ENCODE measurements at regions not wholly inside any gene's neighbourhood (a gene's known extent, or its start where the extent isn't known, plus 50 kb on each side); places are given as distances from the start of the nearest gene placed in this dataset.
A peak's percentile ranks its signal among the peaks of the same experiment; 100 is the strongest.

GRCh38 chr1:56045477-56045876, 533.9 kb downstream of the PLPP3 start:
- no peaks in the 10 kb centered on the region for H3K27me3 ChIP-seq (replicated peaks in 1 of 2; ENCODE audit: control insufficient read depth in 2 of 2, insufficient read depth in 2 of 2, low read length in 1 of 2)
- peaks cover 8% of the 10 kb centered on the region for H3K4me1 ChIP-seq (ENCODE audit: control insufficient read depth, insufficient read depth, low read length)
- H3K9me3 ChIP-seq (replicated peaks; ENCODE audit: control insufficient read depth, insufficient read depth, low read length) = no peaks in the 10 kb centered on the region; the same call in 2 of the 3 replicates
- POLR2A ChIA-PET = interaction anchor here (1.1 kb wide), 1 partner anchor 26 kb away, joined by 3 read pairs; no protein-coding TSS in a partner anchor
- H3K4me2 ChIP-seq (ENCODE audit: control insufficient read depth, insufficient read depth) = 0 out of 2 replicates have a peak overlapping the region, but pooled peaks have one; percentile 7
- ATAC-seq = peak; percentile 93
- CTCF ChIA-PET = interaction anchor here (0.9 to 1.8 kb wide), 6 partner anchors 12 to 539 kb away, joined by 3 to 4 read pairs (median 4); no protein-coding TSS in a partner anchor
- in situ Hi-C loops (cut with MboI) = no loop called here
- no peaks in the 10 kb centered on the region for H3K36me3 ChIP-seq (ENCODE audit: control insufficient read depth in 2 of 2, insufficient read depth in 2 of 2, low read length in 1 of 2)
- no peak overlapping the region for H3K4me3 ChIP-seq
- intact Hi-C loops (cut with micrococcal nuclease; ENCODE audit: unreplicated experiment) = loop anchor here (2.0 to 5.0 kb wide), 3 partner anchors 89 to 532 kb away; partner anchors contain the start of gene PLPP3
- no peak overlapping the region for H3K27ac ChIP-seq (ENCODE audit: control insufficient read depth, insufficient read depth)
- TF ChIP-seq NR2F1 (conservative IDR thresholded peaks at IDR 0.05) (peak; percentile 95), SUZ12 (IDR thresholded peaks at IDR 0.05; ENCODE audit: unreplicated experiment) (no peak), RUNX3 (IDR thresholded peaks at IDR 0.05; ENCODE audit: low read length) (peak; percentile 77), ATF7 (IDR thresholded peaks at IDR 0.05; ENCODE audit: low read depth) (peak; percentile 21; the same call in 1 of the 2 replicates), NBN (IDR thresholded peaks at IDR 0.05) (0 out of 2 replicates have a peak, but pooled peaks have one; percentile 16), RBBP5 (conservative IDR thresholded peaks at IDR 0.05) (no peak), MTA2 (IDR thresholded peaks at IDR 0.05; ENCODE audit: low read depth) (peak; percentile 70; the same call in 1 of the 2 replicates), ZNF622 (IDR thresholded peaks at IDR 0.05) (no peak), JUNB (IDR thresholded peaks at IDR 0.05) (peak; percentile 32; the same call in 1 of the 2 replicates), DPF2 (IDR thresholded peaks at IDR 0.05) (peak; percentile 72; the same call in 1 of the 2 replicates), EED (IDR thresholded peaks at IDR 0.05; ENCODE audit: low read depth) (no peak), PAX5 (IDR thresholded peaks at IDR 0.05; ENCODE audit: borderline replicate concordance, low read depth, low read length) (peak; percentile 86), BCL11A (IDR thresholded peaks at IDR 0.05; ENCODE audit: low read depth, low read length) (peak; percentile 62)
- TF ChIP-seq, protein P1, sequence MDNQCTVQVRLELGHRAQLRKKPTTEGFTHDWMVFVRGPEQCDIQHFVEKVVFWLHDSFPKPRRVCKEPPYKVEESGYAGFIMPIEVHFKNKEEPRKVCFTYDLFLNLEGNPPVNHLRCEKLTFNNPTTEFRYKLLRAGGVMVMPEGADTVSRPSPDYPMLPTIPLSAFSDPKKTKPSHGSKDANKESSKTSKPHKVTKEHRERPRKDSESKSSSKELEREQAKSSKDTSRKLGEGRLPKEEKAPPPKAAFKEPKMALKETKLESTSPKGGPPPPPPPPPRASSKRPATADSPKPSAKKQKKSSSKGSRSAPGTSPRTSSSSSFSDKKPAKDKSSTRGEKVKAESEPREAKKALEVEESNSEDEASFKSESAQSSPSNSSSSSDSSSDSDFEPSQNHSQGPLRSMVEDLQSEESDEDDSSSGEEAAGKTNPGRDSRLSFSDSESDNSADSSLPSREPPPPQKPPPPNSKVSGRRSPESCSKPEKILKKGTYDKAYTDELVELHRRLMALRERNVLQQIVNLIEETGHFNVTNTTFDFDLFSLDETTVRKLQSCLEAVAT (IDR thresholded peaks at IDR 0.05) = 0 out of 2 replicates have a peak, but pooled peaks have one; percentile 30
- TF ChIP-seq, protein P2, sequence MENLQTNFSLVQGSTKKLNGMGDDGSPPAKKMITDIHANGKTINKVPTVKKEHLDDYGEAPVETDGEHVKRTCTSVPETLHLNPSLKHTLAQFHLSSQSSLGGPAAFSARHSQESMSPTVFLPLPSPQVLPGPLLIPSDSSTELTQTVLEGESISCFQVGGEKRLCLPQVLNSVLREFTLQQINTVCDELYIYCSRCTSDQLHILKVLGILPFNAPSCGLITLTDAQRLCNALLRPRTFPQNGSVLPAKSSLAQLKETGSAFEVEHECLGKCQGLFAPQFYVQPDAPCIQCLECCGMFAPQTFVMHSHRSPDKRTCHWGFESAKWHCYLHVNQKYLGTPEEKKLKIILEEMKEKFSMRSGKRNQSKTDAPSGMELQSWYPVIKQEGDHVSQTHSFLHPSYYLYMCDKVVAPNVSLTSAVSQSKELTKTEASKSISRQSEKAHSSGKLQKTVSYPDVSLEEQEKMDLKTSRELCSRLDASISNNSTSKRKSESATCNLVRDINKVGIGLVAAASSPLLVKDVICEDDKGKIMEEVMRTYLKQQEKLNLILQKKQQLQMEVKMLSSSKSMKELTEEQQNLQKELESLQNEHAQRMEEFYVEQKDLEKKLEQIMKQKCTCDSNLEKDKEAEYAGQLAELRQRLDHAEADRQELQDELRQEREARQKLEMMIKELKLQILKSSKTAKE (IDR thresholded peaks at IDR 0.05; ENCODE audit: low read depth, poor library complexity, severe bottlenecking) = no peak
- DNase-seq (ENCODE audit: low read depth, low spot score) = no peak
- no peaks in the 10 kb centered on the region for H4K20me1 ChIP-seq (ENCODE audit: control insufficient read depth, insufficient read depth)
- no peak for FAIRE-seq
- RAD21 ChIA-PET (ENCODE audit: unreplicated experiment) = interaction anchor here (0.9 to 2.1 kb wide), 9 partner anchors 9 to 539 kb away, joined by 3 to 7 read pairs (median 4); no protein-coding TSS in a partner anchor
- no peak overlapping the region for H2AFZ ChIP-seq (ENCODE audit: control insufficient read depth, low read depth, low read length)
- H3K79me2 ChIP-seq (ENCODE audit: control insufficient read depth, insufficient read depth, low read length) = no peaks in the 10 kb centered on the region
- WGBS (ENCODE audit: insufficient coverage, insufficient replicate concordance, low lambda C conversion rate, missing lambda C conversion rate) = 78% methylated on average over 1 of the region's 1 CpG
- SMC1A ChIA-PET (ENCODE audit: uncharacterized antibody, unreplicated experiment) = interaction anchor here (0.7 to 2.8 kb wide), 12 partner anchors 8 to 286 kb away, joined by 3 to 15 read pairs (median 6); no protein-coding TSS in a partner anchor
- H3K9ac ChIP-seq (ENCODE audit: control insufficient read depth, insufficient read depth, low read length) = no peak overlapping the region
- no TSS peak for BruUV-seq (replicated peaks)
